ES-I3 (cell line): ENCODE measurements at regions not wholly inside any gene's neighbourhood (a gene's known extent, or its start where the extent isn't known, plus 50 kb on each side); places are given as distances from the start of the nearest gene placed in this dataset.
"Not testable (repeated sequence)": the region's sequence is repeated elsewhere in the genome, so short reads cannot be mapped to it uniquely, and the experiment has no call there.

Experiments used
- H3K36me3 ChIP-seq: 2 replicates; pipeline ENCODE4 v1.6.1; 2013; ENCODE audit warnings: mild to moderate bottlenecking, low read length, control low read depth, moderate library complexity; ENCODE audit not compliant: insufficient read depth
- H3K4me1 ChIP-seq: 2 replicates; pipeline ENCODE4 v1.6.1; 2013; ENCODE audit warnings: mild to moderate bottlenecking, control low read depth, low read length; ENCODE audit not compliant: insufficient read depth
- H3K9ac ChIP-seq: 2 replicates; pipeline ENCODE4 v1.6.1; 2013; ENCODE audit warnings: low read depth, mild to moderate bottlenecking, low read length, moderate library complexity
- H3K9me3 ChIP-seq: 2 replicates; pipeline ENCODE4 v1.6.1; 2013; ENCODE audit warnings: mild to moderate bottlenecking, low read length, moderate library complexity; ENCODE audit not compliant: control insufficient read depth, insufficient read depth

DNA sequence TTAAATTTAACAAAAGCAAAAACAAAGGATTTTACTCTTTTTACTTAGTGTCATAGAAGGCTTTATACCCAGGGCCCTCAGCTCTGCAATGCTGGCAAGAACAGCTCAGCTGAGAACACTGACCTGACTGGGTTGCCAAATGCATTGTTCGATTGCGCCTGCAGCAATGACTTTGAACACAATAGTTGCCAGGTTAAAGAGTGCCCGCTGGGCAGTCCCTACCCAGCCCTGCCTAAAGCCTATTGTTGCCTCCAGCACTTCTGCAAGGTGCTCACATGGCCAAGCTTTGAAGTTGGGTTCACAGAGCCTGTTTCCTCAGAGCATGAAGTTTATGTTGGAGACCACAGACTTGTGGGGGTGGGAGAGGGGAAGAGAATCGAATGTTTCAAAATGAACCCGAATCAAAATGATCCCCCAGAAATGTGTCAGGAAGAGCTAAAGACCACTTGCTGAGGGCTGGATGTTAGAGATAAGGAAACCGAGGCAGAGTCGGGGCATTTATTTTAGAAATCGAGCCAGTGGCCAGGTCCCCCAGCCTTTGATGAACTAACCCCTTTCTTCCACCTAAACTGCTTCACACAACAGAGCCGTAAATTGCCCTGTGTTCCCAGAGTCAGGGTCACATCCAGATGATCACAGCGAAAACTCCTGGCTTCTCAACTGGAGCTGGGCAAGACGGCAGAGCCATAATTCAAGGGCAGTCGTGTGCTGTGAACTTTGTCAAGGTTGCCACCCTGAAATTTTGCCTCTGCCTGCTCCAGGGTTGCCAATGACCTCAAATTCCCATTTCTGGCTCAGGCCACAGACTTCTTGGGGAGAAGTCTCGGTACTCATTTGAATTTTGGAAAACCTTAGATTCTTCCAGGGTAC is 55.0 kb downstream of the FOXA2 start:
- Histone ChIP-seq H3K9me3 (no peaks in the 10 kb centered on the region), H3K36me3 (no peaks in the 10 kb centered on the region), H3K4me1 (peaks cover 18% of the 10 kb centered on the region)

DNA sequence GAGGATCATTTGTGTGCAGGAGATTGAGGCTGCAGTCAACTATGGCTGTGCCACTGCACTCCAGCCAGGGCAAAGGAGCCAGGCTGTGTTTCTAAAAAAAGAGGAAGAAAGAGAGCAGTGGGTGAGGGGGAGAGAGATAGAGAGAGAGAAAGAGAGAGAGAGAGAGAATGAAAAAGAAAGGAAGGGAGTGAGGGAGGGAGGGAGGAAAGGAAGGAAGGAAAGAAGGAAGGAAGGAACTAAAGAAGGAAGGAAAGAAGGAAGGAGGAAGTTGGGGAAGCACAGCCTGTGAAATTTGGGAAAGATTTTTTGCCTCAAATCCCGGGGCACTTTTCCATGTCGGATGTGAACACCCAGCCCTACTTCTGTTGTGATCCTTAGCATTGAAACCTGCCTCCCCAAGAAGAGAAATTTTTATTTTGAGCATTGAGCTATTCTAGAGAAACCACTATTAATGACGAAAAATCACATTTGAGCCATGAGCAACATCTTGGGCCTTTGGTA is 57.8 kb downstream of the FOXA2 start:
- Histone ChIP-seq H3K4me1 (peaks cover 18% of the 10 kb centered on the region), H3K9me3 (no peaks in the 10 kb centered on the region), H3K9ac (no peak overlapping the region), H3K36me3 (no peaks in the 10 kb centered on the region)

More for the DNA sequence above, 55.0 kb downstream of the FOXA2 start:
- H3K9ac ChIP-seq = no peak overlapping the region

DNA sequence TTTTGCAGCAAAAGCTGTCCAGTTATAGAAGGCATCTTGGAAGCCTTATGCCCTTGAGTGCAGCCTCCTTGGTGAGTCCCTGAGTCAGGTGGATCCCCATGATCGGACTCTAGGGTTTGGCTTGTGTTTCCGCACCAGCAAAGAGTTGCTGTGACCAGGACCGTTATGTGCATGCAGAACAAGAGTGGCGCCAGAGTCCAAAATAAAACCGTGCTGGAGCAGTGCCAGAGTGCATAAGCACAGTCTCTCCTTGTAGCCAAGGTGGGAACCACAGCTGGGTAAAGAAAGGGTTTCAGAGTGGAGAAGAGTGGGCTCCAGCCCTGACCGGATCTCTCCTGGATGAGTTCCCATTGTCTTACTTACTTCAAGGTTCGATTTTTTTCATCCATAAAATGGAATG is 58.6 kb downstream of the FOXA2 start:
- H3K36me3 ChIP-seq = no peaks in the 10 kb centered on the region
- no peak overlapping the region for H3K9ac ChIP-seq
- no peaks in the 10 kb centered on the region for H3K9me3 ChIP-seq
- peaks cover 18% of the 10 kb centered on the region for H3K4me1 ChIP-seq

DNA sequence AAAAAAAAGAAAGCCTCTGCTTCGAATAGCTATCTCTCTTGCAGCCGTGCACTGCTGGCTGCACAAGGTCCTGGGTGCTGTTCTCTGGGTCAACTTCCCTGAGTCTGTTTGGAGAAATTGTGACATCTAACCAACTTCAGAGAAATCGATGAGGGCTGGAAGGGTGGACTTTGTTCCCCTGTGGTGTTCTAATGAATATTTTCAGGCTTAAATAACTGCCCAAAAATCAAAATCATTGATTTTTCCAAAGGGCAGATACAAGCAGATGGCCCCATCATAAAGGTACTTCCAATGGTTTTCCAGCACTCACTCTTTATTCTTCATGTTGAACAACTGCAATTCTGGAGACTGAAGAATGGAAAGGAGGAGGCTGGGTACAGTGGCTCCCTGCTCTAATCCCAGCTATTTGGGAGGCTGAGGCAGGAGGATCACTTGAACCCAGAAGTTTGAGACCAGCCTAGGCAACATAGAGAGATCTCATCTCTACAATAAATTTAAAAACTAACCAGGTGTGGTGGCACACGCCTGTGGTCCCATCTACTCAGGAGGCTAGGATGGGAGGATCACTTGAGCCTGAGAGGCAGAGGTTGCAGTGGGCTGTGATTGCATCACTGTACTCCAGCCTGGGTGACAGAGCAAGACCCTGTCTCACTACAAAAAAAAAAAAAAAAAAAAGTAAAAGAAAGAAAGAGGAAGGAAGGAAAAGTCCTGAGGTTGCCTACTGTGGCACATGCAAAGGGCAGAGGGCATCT is 59.1 kb downstream of the FOXA2 start:
- no peaks in the 10 kb centered on the region for H3K9me3 ChIP-seq
- H3K9ac ChIP-seq = no peak overlapping the region
- H3K4me1 ChIP-seq = peaks cover 12% of the 10 kb centered on the region
- no peaks in the 10 kb centered on the region for H3K36me3 ChIP-seq

DNA sequence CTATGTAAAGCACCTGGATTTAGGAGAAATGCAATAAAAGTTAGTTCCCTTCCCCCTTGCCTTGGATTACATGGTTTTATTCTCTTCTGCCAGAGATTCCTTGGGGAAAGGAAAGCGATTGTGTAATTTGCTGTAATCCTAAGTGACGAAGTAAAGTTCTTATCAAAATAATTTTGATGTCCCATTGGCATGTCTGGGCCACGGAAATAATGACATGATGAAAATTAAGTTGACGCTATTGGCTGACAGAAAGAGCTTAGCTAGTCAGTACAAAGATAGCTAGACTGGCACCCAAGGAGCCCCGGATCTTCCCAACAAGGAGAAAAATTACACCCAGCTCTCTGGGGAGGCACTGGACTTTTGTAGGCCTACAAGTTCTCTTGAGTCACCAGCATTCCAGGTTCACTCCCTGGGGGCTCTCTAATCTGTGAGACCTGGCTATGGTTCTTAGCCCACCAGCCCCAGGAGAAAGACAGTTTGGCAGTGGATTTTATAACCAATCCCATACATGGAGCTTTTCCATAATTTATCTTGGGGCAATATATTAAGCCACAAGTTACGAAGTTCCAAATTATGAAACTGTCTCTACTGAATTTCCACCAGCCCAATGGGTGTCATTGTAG is 59.9 kb downstream of the FOXA2 start:
- Histone ChIP-seq H3K36me3 (no peaks in the 10 kb centered on the region), H3K9me3 (no peaks in the 10 kb centered on the region), H3K9ac (no peak overlapping the region), H3K4me1 (peaks cover 5% of the 10 kb centered on the region)

DNA sequence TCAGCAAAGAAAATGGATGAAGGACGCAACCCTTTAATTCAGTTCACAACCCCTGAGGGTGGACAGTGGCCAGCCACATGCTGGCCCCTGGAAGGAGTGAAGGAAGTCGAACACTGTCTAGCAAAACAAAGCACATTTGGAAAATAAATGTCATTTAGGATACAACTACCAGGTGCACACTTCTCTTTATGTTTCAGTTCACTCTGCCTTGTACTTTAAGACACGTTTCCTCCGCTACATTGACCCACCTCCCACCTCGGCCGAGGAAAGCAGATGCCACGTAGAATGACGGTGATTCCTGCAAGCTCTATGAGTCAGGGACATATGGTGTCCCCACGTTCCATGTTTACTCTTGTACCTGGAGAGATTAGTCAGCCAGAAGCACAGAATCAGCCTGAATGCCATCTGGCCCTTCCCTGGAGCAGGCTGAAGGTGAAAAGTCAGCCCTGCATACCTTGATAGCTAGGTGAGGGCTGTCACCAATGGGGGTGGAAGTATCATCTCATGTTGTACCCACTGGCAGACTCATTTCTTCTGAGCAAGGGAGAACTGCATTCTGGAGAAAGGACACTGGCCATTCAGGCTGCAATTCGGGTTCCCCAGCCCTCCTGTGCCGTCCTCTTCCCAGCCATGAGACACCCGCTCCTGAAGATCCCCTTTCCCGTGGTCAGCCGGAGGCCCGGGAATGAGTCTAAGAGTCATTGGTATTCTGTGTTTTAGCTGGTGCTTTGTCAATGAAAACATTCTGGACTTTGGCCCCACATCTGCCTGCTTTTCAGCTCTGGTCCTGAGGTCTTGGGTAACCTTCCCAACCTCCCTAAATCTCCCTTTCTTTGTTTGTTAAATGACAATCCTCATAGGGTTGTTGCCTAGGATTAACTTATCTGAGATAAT is 60.6 kb downstream of the FOXA2 start:
- no peaks in the 10 kb centered on the region for H3K4me1 ChIP-seq
- H3K9ac ChIP-seq = no peak overlapping the region
- H3K9me3 ChIP-seq = no peaks in the 10 kb centered on the region
- no peaks in the 10 kb centered on the region for H3K36me3 ChIP-seq

DNA sequence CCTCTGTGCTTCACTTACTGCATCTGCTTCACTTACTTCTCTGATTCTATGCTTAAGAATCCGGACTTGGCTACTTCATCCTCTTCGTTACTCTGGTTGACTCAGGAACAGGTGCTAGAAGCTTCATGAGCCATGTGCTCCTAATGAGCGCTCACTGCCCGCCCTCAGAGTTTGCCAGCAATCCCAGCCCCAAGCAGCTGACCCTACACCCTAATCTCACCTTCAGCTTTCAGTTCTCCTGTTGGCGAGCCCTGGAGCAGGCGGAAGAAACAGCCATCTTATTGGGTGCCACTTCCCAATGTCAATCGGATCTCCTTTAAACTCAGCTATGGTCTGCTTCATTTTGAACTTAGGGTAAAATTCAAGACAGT is 61.3 kb downstream of the FOXA2 start:
- Histone ChIP-seq H3K4me1 (no peaks in the 10 kb centered on the region), H3K9me3 (no peaks in the 10 kb centered on the region), H3K9ac (no peak overlapping the region), H3K36me3 (no peaks in the 10 kb centered on the region)

DNA sequence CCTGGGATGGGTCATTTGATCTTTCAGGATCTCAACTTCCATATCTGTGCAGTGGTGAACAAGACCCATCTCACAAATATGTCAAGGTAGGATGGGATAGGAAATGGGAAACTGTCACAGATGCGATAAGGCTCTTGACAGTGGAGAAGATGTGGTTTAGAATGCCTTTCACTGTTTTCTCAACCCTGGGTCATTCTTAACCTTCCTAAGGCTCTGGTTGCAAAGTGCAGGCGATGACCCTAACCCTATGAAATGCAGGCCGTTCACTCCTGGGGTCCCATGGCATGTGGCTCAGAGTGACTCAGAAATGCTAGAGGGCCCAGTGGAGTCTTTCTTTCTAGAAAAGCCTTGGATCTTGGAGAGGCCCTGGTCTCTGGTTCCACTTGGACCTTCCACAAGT is 61.7 kb downstream of the FOXA2 start:
- H3K9me3 ChIP-seq = no peaks in the 10 kb centered on the region
- no peak overlapping the region for H3K9ac ChIP-seq
- H3K4me1 ChIP-seq = no peaks in the 10 kb centered on the region
- H3K36me3 ChIP-seq = no peaks in the 10 kb centered on the region

DNA sequence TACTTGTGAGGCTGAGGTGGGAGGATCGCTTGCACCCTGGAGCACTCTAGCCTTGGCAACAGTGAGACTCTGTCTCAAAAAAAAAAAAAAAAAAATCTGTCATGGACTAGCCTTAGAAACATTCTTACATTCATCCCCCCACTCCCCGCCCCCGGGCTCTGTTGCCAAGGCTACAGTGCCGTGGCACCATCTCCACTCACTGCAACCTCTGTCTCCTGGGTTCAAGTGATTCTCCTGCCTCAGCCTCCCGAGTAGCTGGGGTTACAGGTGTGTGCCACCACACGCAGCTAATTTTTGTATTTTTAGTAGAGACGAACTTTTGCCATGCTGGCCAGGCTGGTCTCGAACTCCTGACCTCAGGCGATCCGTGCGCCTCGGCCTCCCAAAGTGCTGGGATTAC is 62.4 kb downstream of the FOXA2 start:
- not testable (repeated sequence) for H3K36me3 ChIP-seq, H3K9me3 ChIP-seq, H3K9ac ChIP-seq, H3K4me1 ChIP-seq

DNA sequence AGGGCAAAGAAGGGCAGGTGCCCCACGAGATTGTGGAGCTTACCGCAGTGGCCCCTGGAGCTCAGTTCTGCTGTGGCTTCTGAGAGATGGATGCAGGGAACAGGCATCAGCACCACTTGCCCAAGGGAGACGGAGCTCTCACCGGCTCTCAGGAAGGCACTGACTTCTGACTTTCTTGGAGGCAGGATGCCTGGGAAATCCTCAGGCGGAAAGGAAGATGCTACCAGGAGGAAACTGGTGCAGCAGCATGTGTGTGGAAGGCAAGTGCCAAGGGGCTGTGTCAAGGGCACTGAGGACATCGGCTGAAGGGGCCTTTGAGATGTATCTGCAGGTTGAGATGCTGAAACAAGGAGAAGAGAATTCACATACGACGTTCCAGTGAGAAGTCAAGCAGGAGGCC is 64.0 kb downstream of the FOXA2 start:
- Histone ChIP-seq H3K4me1 (no peaks in the 10 kb centered on the region), H3K9me3 (no peaks in the 10 kb centered on the region), H3K36me3 (no peaks in the 10 kb centered on the region), H3K9ac (no peak overlapping the region)

DNA sequence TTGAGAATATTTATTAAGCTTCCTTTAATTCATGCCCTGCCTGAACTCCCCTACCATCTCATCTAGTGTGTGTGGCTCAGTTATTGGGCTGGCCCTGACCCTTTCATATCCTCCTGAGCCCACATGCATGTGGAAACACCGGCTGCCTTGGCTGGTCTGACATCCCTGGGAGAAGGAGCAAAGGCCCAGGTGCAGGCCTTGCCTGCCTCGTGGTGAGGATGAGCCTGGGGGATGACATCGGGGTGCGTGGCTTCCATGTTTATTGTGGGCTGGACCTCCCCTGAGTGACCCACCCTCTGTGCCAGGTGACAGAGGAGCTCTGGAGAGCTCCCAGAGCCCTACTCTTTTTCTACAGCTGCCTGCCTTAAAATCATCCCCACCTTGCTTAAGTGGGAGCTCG is 69.1 kb downstream of the FOXA2 start:
- Histone ChIP-seq H3K9me3 (no peaks in the 10 kb centered on the region), H3K36me3 (no peaks in the 10 kb centered on the region), H3K9ac (no peak overlapping the region), H3K4me1 (no peaks in the 10 kb centered on the region)

DNA sequence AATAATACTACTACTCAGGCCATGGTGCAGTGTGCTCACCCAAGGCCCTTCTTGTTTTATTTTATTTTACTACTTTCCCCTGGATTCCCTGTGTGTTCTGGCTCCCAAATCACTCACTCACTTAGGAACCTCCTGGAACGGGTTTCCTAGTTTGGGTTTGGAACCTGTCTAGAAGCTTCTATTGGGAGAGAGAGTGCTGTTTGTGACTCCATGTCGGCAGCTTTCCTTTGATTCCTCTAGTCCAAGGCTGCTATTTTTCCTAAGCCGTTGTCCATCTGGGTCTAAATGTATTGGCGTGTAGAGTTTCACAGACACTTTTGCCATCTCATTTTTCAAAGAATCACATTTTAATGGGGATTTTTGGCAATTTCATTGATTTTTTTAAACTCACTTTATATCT is 70.8 kb downstream of the FOXA2 start:
- Histone ChIP-seq H3K4me1 (no peaks in the 10 kb centered on the region), H3K9ac (no peak overlapping the region), H3K36me3 (no peaks in the 10 kb centered on the region), H3K9me3 (no peaks in the 10 kb centered on the region)

DNA sequence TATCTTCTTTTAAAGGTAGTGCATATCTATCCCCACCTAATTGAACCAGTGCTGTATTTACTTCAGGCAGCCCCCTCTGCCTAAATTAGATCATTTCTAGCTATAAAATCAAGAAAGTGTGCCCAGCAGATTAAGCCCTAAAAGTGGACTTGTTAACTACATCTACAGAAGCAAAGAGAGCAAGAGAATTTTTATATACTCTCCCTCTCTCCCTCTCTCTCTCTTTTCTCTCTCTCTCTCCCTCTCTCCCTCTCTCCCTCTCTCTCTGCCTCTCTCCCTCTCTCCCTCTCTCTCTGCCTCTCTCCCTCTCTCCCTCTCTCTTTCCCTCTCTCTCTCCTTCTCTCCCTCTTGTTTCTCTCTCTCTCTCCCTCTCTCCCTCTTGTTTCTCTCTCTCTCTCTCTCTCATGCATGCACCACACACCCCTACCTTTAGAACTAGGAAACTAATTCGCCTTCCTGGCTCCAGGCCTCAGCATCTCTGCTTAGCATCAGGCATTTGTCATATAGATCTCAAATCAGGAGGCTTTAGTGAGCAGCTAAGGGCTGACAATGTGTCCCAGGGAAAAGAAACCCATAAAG is 71.4 kb downstream of the FOXA2 start:
- no peaks in the 10 kb centered on the region for H3K36me3 ChIP-seq
- H3K9ac ChIP-seq = no peak overlapping the region
- no peaks in the 10 kb centered on the region for H3K4me1 ChIP-seq
- no peaks in the 10 kb centered on the region for H3K9me3 ChIP-seq
